ENCODE measurements at regions not wholly inside any gene's neighbourhood (a gene's known extent, or its start where the extent isn't known, plus 50 kb on each side); places are given as distances from the start of the nearest gene placed in this dataset.

DNA sequence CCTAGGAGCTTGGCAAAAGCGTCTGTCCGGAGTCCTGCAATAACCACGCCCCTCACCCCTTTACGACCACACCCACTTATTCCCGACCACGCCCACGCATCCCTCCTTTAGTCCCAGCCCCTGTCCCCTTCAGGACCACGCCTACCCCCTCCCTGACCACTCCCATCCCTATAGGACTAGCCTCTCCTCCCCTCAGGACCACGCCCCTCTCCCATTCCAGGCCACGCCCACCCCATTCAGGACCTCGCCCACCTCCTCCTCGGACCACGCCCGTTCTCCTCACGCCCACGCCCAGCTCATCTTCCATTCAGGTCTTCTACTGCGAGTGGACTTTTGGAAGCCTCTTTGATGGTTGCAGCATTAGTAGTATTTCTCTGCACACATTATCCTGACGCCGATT, 131.2 kb upstream of the STX18 start:
- Histone ChIP-seq H3K36me3 (ENCODE audit: control insufficient read depth in 2 of 2, extremely low read depth in 1 of 2, insufficient read depth in 2 of 2, low read length in 2 of 2) (no peaks in the 10 kb centered on the region), H3K27me3 (ENCODE audit: control insufficient read depth, extremely low read depth, insufficient read depth, low read length) (no peaks in the 10 kb centered on the region), H3K4me2 (ENCODE audit: control insufficient read depth, extremely low read depth, insufficient read depth, low read depth, low read length) (no peak overlapping the region), H4K20me1 (ENCODE audit: control insufficient read depth, extremely low read depth, insufficient read depth, low read length) (no peaks in the 10 kb centered on the region), H3K9me3 (ENCODE audit: control insufficient read depth, low read depth, low read length) (no peaks in the 10 kb centered on the region), H3K9me1 (ENCODE audit: control insufficient read depth, extremely low read depth, insufficient read depth, low read length) (no peaks in the 10 kb centered on the region), H3K79me2 (ENCODE audit: control insufficient read depth, insufficient read depth, low read length) (no peaks in the 10 kb centered on the region), H3K4me3 (ENCODE audit: control insufficient read depth in 2 of 3, extremely low read depth in 1 of 3, insufficient read depth in 2 of 3, low read depth in 1 of 3, low read length in 3 of 3) (no peak overlapping the region), H3K4me1 (ENCODE audit: control insufficient read depth, extremely low read depth, insufficient read depth, low read length) (no peaks in the 10 kb centered on the region), H3K9ac (ENCODE audit: control insufficient read depth, extremely low read depth, insufficient read depth, low read length) (no peak overlapping the region), H2AFZ (ENCODE audit: control insufficient read depth, low read length) (no peak overlapping the region), H3K27ac (ENCODE audit: control insufficient read depth, insufficient read depth, low read length) (no peak overlapping the region)
- FAIRE-seq (no peak), DNase-seq (ENCODE audit: low read depth, low spot score) (no peak)
- TF ChIP-seq, protein P1, sequence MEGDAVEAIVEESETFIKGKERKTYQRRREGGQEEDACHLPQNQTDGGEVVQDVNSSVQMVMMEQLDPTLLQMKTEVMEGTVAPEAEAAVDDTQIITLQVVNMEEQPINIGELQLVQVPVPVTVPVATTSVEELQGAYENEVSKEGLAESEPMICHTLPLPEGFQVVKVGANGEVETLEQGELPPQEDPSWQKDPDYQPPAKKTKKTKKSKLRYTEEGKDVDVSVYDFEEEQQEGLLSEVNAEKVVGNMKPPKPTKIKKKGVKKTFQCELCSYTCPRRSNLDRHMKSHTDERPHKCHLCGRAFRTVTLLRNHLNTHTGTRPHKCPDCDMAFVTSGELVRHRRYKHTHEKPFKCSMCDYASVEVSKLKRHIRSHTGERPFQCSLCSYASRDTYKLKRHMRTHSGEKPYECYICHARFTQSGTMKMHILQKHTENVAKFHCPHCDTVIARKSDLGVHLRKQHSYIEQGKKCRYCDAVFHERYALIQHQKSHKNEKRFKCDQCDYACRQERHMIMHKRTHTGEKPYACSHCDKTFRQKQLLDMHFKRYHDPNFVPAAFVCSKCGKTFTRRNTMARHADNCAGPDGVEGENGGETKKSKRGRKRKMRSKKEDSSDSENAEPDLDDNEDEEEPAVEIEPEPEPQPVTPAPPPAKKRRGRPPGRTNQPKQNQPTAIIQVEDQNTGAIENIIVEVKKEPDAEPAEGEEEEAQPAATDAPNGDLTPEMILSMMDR (optimal IDR thresholded peaks at IDR 0.05 in 1 of 3, IDR thresholded peaks at IDR 0.05 in 1 of 3, conservative IDR thresholded peaks at IDR 0.05 in 1 of 3; ENCODE audit: extremely low read depth in 1 of 3, insufficient read depth in 2 of 3, low read length in 3 of 3), result no peak
- no peak for TF ChIP-seq EZH2 (IDR thresholded peaks at IDR 0.05; ENCODE audit: low read length)
- dilution Hi-C loops (cut with MboI; ENCODE audit: extremely low pct_ligation_motif_present, low sequenced_read_pairs), result no loop called here

DNA sequence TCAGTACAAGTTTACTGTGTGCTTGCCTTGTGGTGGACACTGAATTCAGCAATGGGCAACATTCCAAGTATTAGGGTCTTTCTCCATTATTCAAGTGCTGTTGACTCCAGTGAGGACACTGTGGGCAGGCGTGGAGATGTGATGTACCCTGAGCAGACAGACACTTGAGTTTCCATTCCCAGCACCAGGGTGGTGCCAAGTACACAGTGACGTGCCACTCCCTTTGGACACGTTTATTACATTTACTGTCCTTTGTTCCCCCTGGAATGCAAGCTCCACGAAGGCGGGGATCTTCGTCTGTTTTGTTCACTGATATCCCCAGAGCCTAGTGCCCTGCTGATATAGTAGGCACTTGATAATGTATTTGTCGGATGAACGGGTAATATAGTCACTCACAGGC, 130.6 kb upstream of the STX18 start:
- no peak overlapping the region for H3K27ac ChIP-seq (ENCODE audit: control insufficient read depth, insufficient read depth, low read length)
- no peaks in the 10 kb centered on the region for H3K27me3 ChIP-seq (ENCODE audit: control insufficient read depth, extremely low read depth, insufficient read depth, low read length)
- no peaks in the 10 kb centered on the region for H3K36me3 ChIP-seq (ENCODE audit: control insufficient read depth in 2 of 2, extremely low read depth in 1 of 2, insufficient read depth in 2 of 2, low read length in 2 of 2)
- H3K79me2 ChIP-seq (ENCODE audit: control insufficient read depth, insufficient read depth, low read length), result no peaks in the 10 kb centered on the region
- H3K4me2 ChIP-seq (ENCODE audit: control insufficient read depth, extremely low read depth, insufficient read depth, low read depth, low read length), result no peak overlapping the region
- no peak overlapping the region for H3K9ac ChIP-seq (ENCODE audit: control insufficient read depth, extremely low read depth, insufficient read depth, low read length)
- dilution Hi-C loops (cut with MboI; ENCODE audit: extremely low pct_ligation_motif_present, low sequenced_read_pairs), result no loop called here
- H3K9me1 ChIP-seq (ENCODE audit: control insufficient read depth, extremely low read depth, insufficient read depth, low read length), result no peaks in the 10 kb centered on the region
- H3K9me3 ChIP-seq (ENCODE audit: control insufficient read depth, low read depth, low read length), result no peaks in the 10 kb centered on the region
- H3K4me3 ChIP-seq (ENCODE audit: control insufficient read depth in 2 of 3, extremely low read depth in 1 of 3, insufficient read depth in 2 of 3, low read depth in 1 of 3, low read length in 3 of 3), result no peak overlapping the region
- no peak for TF ChIP-seq EZH2 (IDR thresholded peaks at IDR 0.05; ENCODE audit: low read length)
- TF ChIP-seq, protein P1 (optimal IDR thresholded peaks at IDR 0.05 in 1 of 3, IDR thresholded peaks at IDR 0.05 in 1 of 3, conservative IDR thresholded peaks at IDR 0.05 in 1 of 3; ENCODE audit: extremely low read depth in 1 of 3, insufficient read depth in 2 of 3, low read length in 3 of 3), result no peak
- FAIRE-seq, result no peak
- no peaks in the 10 kb centered on the region for H3K4me1 ChIP-seq (ENCODE audit: control insufficient read depth, extremely low read depth, insufficient read depth, low read length)
- no peaks in the 10 kb centered on the region for H4K20me1 ChIP-seq (ENCODE audit: control insufficient read depth, extremely low read depth, insufficient read depth, low read length)
- DNase-seq (ENCODE audit: low read depth, low spot score), result no peak
- H2AFZ ChIP-seq (ENCODE audit: control insufficient read depth, low read length), result no peak overlapping the region
